ENCODE measurements at regions not wholly inside any gene's neighbourhood (a gene's known extent, or its start where the extent isn't known, plus 50 kb on each side); places are given as distances from the start of the nearest gene placed in this dataset.

GRCh38 chr5:25107853-25108252 is 463.1 kb upstream of the CDH10 start:
- no peak for TF ChIP-seq ZNF384 (IDR thresholded peaks at IDR 0.05)
- no peak for TF ChIP-seq SP1 (IDR thresholded peaks at IDR 0.05)
- TF ChIP-seq LEF1 (IDR thresholded peaks at IDR 0.05; ENCODE audit: borderline replicate concordance): no peak
- no peak for TF ChIP-seq FOXA1 (IDR thresholded peaks at IDR 0.05)
- TF ChIP-seq SUZ12 (IDR thresholded peaks at IDR 0.05): no peak
- no peak for TF ChIP-seq BHLHE40 (IDR thresholded peaks at IDR 0.05; ENCODE audit: borderline replicate concordance)
